WTC11 (cell line): ENCODE measurements at regions not wholly inside any gene's neighbourhood (a gene's known extent, or its start where the extent isn't known, plus 50 kb on each side); places are given as distances from the start of the nearest gene placed in this dataset.

Source experiments
- ATAC-seq: fragments of 200-7000 bp; cut with Tn5 transposase; 2 replicates; pipeline ENCODE4 v1.10.0; 2021; ENCODE audit warnings: mild to moderate bottlenecking, moderate library complexity
- CTCF ChIA-PET: fragments of 300-600 bp; sonication (Branson Sonifier 250); formaldehyde crosslinking; loops from one replicate; lab custom pipeline; 2021; ENCODE audit warnings: antibody characterized with exemption; lab: Charles Lee
- POLR2A ChIA-PET: fragments of 350-600 bp; sonication (Branson Sonifier 250); formaldehyde crosslinking; loops from one replicate; lab custom pipeline; 2021; ENCODE audit warnings: antibody characterized with exemption; lab: Charles Lee
- DNase-seq: peaks from one replicate; pipeline ENCODE4 v3.0.0; 2021; ENCODE audit warnings: low spot score
- H3K27ac Mint-ChIP-seq: 2 replicates; pipeline ENCODE4 v1.8.0; 2021; ENCODE audit warnings: mixed read lengths
- H3K27me3 Mint-ChIP-seq: 2 replicates; pipeline ENCODE4 v1.8.0; 2021; ENCODE audit warnings: low read depth, mild to moderate bottlenecking, moderate library complexity, mixed read lengths
- H3K36me3 Mint-ChIP-seq: 2 replicates; pipeline ENCODE4 v1.8.0; 2021; ENCODE audit warnings: mixed read lengths
- H3K4me1 Mint-ChIP-seq: 2 replicates; pipeline ENCODE4 v1.8.0; 2022; ENCODE audit warnings: mixed read lengths
- H3K4me3 Mint-ChIP-seq: 2 replicates; pipeline ENCODE4 v1.8.0; 2021; ENCODE audit warnings: mild to moderate bottlenecking, moderate library complexity, mixed read lengths
- H3K9me3 Mint-ChIP-seq: 2 replicates; pipeline ENCODE4 v1.8.0; 2021; ENCODE audit warnings: mixed read lengths
- ARID4B ChIP-seq: sonication (generic); formaldehyde crosslinking; IDR thresholded peaks from 2 replicates; pipeline ENCODE4 v1.8.0; 2023; ENCODE audit warnings: missing genetic modification reagents, mild to moderate bottlenecking, borderline replicate concordance
- ATF1 ChIP-seq: sonication (generic); formaldehyde crosslinking; IDR thresholded peaks from 2 replicates; pipeline ENCODE4 v1.8.1; 2023; ENCODE audit warnings: mild to moderate bottlenecking, moderate library complexity, missing genetic modification reagents
- ATF6 ChIP-seq: sonication (generic); formaldehyde crosslinking; IDR thresholded peaks from 2 replicates; pipeline ENCODE4 v1.8.1; 2023; ENCODE audit warnings: mild to moderate bottlenecking, missing genetic modification reagents
- ETV6 ChIP-seq: sonication (generic); formaldehyde crosslinking; IDR thresholded peaks from 2 replicates; pipeline ENCODE4 v1.8.1; 2022; ENCODE audit warnings: mild to moderate bottlenecking, missing genetic modification reagents
- FOXJ3 ChIP-seq: sonication (generic); formaldehyde crosslinking; IDR thresholded peaks from 2 replicates; pipeline ENCODE4 v1.9.0; 2021; ENCODE audit warnings: missing genetic modification reagents, mild to moderate bottlenecking, borderline replicate concordance
- FOXP1 ChIP-seq: sonication (generic); formaldehyde crosslinking; IDR thresholded peaks from 2 replicates; pipeline ENCODE4 v1.8.0; 2022; ENCODE audit warnings: missing genetic modification reagents, mild to moderate bottlenecking, moderate library complexity, borderline replicate concordance
- HMGXB4 ChIP-seq: sonication (generic); formaldehyde crosslinking; IDR thresholded peaks from 2 replicates; pipeline ENCODE4 v1.8.1; 2023; ENCODE audit warnings: mild to moderate bottlenecking, moderate library complexity, missing genetic modification reagents
- NFATC4 ChIP-seq: fragments of 250-450 bp; sonication (Bioruptor Pico); IDR thresholded peaks from 2 replicates; pipeline ENCODE4 v1.9.0; 2021; ENCODE audit warnings: mild to moderate bottlenecking
- PRRX2 ChIP-seq: fragments of 250-450 bp; sonication (Bioruptor Pico); IDR thresholded peaks from 2 replicates; pipeline ENCODE4 v1.8.0; 2021; ENCODE audit warnings: mild to moderate bottlenecking
- SMAD4 ChIP-seq: sonication (generic); formaldehyde crosslinking; IDR thresholded peaks from 2 replicates; pipeline ENCODE4 v1.8.0; 2022; ENCODE audit warnings: mild to moderate bottlenecking, missing genetic modification reagents
- USF1 ChIP-seq: sonication (generic); formaldehyde crosslinking; IDR thresholded peaks from 2 replicates; pipeline ENCODE4 v1.8.0; 2022; ENCODE audit warnings: mild to moderate bottlenecking, missing genetic modification reagents
- ZBTB21 ChIP-seq: sonication (generic); formaldehyde crosslinking; IDR thresholded peaks from 2 replicates; pipeline ENCODE4 v1.8.1; 2023; ENCODE audit warnings: mild to moderate bottlenecking, missing genetic modification reagents, borderline replicate concordance
- ZMAT4 ChIP-seq: fragments of 250-450 bp; sonication (Bioruptor Pico); IDR thresholded peaks from 2 replicates; pipeline ENCODE4 v1.9.0; 2021; ENCODE audit warnings: mild to moderate bottlenecking
- ZNF532 ChIP-seq: fragments of 250-450 bp; sonication (Bioruptor Pico); IDR thresholded peaks from 2 replicates; pipeline ENCODE4 v1.9.0; 2021; ENCODE audit warnings: mild to moderate bottlenecking, borderline replicate concordance

GRCh38 chr3:8224941-8225340 is 276.7 kb upstream of the LMCD1 start:
- no peaks in the 10 kb centered on the region for H3K36me3 Mint-ChIP-seq
- POLR2A ChIA-PET: no interaction called here
- no peak for DNase-seq
- no peaks in the 10 kb centered on the region for H3K4me1 Mint-ChIP-seq
- no peak overlapping the region for H3K4me3 Mint-ChIP-seq
- ATAC-seq: no peak
- no peaks in the 10 kb centered on the region for H3K27me3 Mint-ChIP-seq
- CTCF ChIA-PET: interaction anchor here (1.0 kb wide), 1 partner anchor 15 kb away, joined by 3 read pairs; no protein-coding TSS in a partner anchor
- no peak overlapping the region for H3K27ac Mint-ChIP-seq
- H3K9me3 Mint-ChIP-seq: peaks cover under 1% of the 10 kb centered on the region; the same call in 1 of the 2 replicates
- TF ChIP-seq USF1 (no peak), ZNF532 (CRISPR knock-in tag) (no peak), ATF6 (no peak), ZBTB21 (CRISPR knock-in tag) (no peak), ARID4B (no peak), ETV6 (CRISPR knock-in tag) (no peak), FOXJ3 (no peak), PRRX2 (CRISPR knock-in tag) (no peak), NFATC4 (no peak), SMAD4 (CRISPR knock-in tag) (no peak), HMGXB4 (no peak), ATF1 (CRISPR knock-in tag) (no peak), FOXP1 (no peak), ZMAT4 (CRISPR knock-in tag) (no peak)
